ENCODE measurements at regions not wholly inside any gene's neighbourhood (a gene's known extent, or its start where the extent isn't known, plus 50 kb on each side); places are given as distances from the start of the nearest gene placed in this dataset.
"Not testable (repeated sequence)": the region's sequence is repeated elsewhere in the genome, so short reads cannot be mapped to it uniquely, and the experiment has no call there.

DNA sequence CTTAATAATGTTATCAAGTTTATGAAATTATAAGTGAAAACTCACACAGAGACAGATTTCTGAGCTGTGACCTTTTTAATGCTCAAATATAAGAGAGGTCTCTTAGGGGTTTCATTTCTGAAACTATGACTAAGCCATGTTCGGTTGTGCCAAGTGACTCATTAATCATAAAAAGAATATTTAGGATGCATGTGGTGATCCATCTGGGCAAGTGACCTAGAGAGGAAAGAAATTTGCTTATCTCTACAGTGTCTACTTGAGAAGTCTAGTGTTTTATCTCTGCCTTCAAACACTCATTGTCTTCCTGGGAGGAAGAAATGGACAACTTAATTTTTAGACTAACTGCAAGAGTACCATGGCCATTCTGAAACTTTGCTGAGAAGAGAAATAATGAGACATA lies 545.3 kb upstream of the GRID2 start:
- intact Hi-C loops (cut with micrococcal nuclease), result no loop called here

DNA sequence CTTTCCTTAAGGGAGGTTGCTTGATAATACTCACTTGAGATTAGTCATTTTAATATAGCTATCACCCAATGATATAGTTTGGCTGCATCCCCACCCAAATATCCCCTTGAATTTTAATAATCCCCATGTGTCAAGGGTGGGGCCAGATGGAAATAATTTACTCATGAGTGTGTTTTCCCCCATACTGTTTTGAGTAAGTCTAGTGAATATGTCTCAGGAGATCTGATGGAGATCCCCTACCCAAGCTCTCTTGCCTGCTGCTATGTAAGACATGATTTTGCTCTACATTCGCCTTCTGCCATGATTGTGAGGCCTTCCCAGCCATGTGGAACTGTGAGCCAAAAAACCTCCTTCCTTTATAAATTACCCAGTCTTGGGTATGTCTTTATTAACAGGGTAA lies 539.7 kb upstream of the GRID2 start:
- TF ChIP-seq, protein P1, sequence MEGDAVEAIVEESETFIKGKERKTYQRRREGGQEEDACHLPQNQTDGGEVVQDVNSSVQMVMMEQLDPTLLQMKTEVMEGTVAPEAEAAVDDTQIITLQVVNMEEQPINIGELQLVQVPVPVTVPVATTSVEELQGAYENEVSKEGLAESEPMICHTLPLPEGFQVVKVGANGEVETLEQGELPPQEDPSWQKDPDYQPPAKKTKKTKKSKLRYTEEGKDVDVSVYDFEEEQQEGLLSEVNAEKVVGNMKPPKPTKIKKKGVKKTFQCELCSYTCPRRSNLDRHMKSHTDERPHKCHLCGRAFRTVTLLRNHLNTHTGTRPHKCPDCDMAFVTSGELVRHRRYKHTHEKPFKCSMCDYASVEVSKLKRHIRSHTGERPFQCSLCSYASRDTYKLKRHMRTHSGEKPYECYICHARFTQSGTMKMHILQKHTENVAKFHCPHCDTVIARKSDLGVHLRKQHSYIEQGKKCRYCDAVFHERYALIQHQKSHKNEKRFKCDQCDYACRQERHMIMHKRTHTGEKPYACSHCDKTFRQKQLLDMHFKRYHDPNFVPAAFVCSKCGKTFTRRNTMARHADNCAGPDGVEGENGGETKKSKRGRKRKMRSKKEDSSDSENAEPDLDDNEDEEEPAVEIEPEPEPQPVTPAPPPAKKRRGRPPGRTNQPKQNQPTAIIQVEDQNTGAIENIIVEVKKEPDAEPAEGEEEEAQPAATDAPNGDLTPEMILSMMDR (IDR thresholded peaks at IDR 0.05), result no peak
- no peak overlapping the region for H3K27ac Mint-ChIP-seq
- H3K4me1 Mint-ChIP-seq, result no peaks in the 10 kb centered on the region
- no peaks in the 10 kb centered on the region for H3K27me3 Mint-ChIP-seq
- CTCF ChIA-PET, result no interaction called here
- peaks cover 5% of the 10 kb centered on the region for H3K9me3 Mint-ChIP-seq
- intact Hi-C loops (cut with micrococcal nuclease), result no loop called here
- DNase-seq (no peak), ATAC-seq (ENCODE audit: low read depth) (no peak)
- POLR2A ChIA-PET, result no interaction called here
- no peak overlapping the region for H3K4me3 Mint-ChIP-seq
- H3K36me3 Mint-ChIP-seq (ENCODE audit: low read depth), result no peaks in the 10 kb centered on the region

More for the DNA sequence above, 545.3 kb upstream of the GRID2 start:
- CTCF ChIA-PET, result no interaction called here
- H3K4me1 Mint-ChIP-seq, result no peaks in the 10 kb centered on the region
- no peaks in the 10 kb centered on the region for H3K27me3 Mint-ChIP-seq
- POLR2A ChIA-PET, result no interaction called here
- DNase-seq, result no peak
- H3K9me3 Mint-ChIP-seq, result no peaks in the 10 kb centered on the region
- no peak overlapping the region for H3K27ac Mint-ChIP-seq
- ATAC-seq (ENCODE audit: low read depth), result no peak
- no peak overlapping the region for H3K4me3 Mint-ChIP-seq
- TF ChIP-seq, protein P1 (IDR thresholded peaks at IDR 0.05), result no peak
- no peaks in the 10 kb centered on the region for H3K36me3 Mint-ChIP-seq (ENCODE audit: low read depth)

DNA sequence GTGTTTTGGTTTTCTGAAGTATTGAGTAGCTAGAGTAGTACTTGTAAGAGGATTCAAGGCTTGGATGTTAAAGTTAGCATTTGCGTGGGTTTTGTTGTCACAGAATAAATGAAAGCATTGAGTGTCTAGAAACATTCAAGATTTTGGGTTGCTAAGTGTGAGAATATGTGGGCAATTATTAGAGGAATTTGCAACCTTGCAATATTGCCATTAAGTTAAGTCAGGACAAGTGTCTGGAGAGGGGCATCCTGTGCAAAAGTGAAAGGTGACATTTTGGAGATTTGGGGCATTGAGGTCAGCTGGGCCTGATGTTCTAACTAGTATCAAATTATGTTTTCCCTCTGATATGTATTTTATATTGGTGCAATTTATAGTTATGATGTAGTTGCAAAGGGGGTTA lies 533.9 kb upstream of the GRID2 start:
- ATAC-seq (ENCODE audit: low read depth), result no peak
- Mint-ChIP-seq H3K36me3 (ENCODE audit: low read depth) (no peaks in the 10 kb centered on the region), H3K4me3 (no peak overlapping the region), H3K4me1 (no peaks in the 10 kb centered on the region), H3K27ac (no peak overlapping the region), H3K9me3 (peaks cover 12% of the 10 kb centered on the region), H3K27me3 (no peaks in the 10 kb centered on the region)
- DNase-seq, result no peak
- ChIA-PET POLR2A (no interaction called here), CTCF (no interaction called here)
- intact Hi-C loops (cut with micrococcal nuclease), result no loop called here
- TF ChIP-seq, protein P1 (IDR thresholded peaks at IDR 0.05), result no peak

DNA sequence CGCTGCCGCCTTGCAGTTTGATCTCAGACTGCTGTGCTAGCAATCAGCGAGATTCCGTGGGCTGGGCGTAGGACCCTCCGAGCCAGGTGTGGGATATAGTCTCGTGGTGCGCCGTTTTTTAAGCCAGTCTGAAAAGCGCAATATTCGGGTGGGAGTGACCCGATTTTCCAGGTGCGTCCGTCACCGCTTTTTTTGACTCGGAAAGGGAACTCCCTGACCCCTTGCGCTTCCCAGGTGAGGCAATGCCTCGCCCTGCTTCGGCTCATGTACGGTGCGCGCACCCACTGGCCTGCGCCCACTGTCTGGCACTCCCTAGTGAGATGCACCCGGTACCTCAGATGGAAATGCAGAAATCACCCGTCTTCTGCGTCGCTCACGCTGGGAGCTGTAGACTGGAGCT lies 512.1 kb upstream of the GRID2 start:
- H3K27ac Mint-ChIP-seq; H3K4me1 Mint-ChIP-seq; H3K27me3 Mint-ChIP-seq; ATAC-seq (ENCODE audit: low read depth); DNase-seq; H3K9me3 Mint-ChIP-seq; H3K4me3 Mint-ChIP-seq; CTCF ChIA-PET; intact Hi-C loops (cut with micrococcal nuclease); POLR2A ChIA-PET; H3K36me3 Mint-ChIP-seq (ENCODE audit: low read depth): not testable (repeated sequence)

DNA sequence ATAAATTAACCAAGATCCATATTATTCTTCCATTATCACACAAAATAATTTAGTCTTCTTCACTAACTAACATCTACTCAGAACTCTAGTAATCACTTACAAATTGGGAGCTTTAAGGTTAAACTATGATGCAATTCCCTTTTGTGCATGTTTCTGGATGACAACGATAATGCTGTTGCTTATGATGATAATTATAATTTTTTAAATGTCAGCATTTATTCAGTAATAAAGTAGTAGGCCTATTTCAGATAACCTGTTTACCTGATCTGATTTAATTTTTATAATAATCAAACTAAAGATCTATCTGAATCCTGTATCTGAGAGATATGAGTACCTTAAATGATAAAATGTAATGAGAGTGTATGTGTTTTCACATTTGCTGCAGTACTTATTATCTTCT lies 507.8 kb upstream of the GRID2 start:
- DNase-seq (no peak), ATAC-seq (ENCODE audit: low read depth) (no peak)
- POLR2A ChIA-PET, result no interaction called here
- Mint-ChIP-seq H3K4me1 (no peaks in the 10 kb centered on the region), H3K36me3 (ENCODE audit: low read depth) (no peaks in the 10 kb centered on the region), H3K4me3 (no peak overlapping the region), H3K9me3 (no peaks in the 10 kb centered on the region), H3K27me3 (no peaks in the 10 kb centered on the region), H3K27ac (no peak overlapping the region)
- CTCF ChIA-PET, result no interaction called here
- TF ChIP-seq, protein P1 (IDR thresholded peaks at IDR 0.05), result no peak
- intact Hi-C loops (cut with micrococcal nuclease), result no loop called here

DNA sequence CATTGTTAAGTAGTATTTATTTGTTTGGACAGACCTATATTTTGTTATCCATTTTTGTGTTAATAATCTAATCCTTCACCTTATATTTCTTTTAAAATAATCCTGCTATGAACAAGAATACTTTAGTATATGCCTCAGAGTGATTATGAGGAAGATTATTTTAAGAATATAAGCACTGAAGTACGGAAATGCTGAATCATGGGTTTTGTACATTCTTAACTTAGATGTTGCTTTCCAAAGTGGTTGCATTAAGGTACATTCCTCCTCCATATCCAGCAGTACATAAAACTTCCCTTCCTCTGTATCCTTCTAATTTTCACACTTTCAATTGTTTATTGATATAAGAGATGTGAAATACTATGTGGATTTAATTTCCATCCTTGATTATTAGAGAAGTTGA lies 491.4 kb upstream of the GRID2 start:
- intact Hi-C loops (cut with micrococcal nuclease), result no loop called here
- POLR2A ChIA-PET, result no interaction called here
- CTCF ChIA-PET, result no interaction called here
- H3K36me3 Mint-ChIP-seq (ENCODE audit: low read depth), result no peaks in the 10 kb centered on the region
- H3K4me1 Mint-ChIP-seq, result no peaks in the 10 kb centered on the region
- TF ChIP-seq, protein P1 (IDR thresholded peaks at IDR 0.05), result no peak
- H3K27me3 Mint-ChIP-seq, result no peaks in the 10 kb centered on the region
- no peak overlapping the region for H3K4me3 Mint-ChIP-seq
- no peak overlapping the region for H3K27ac Mint-ChIP-seq
- no peaks in the 10 kb centered on the region for H3K9me3 Mint-ChIP-seq
- no peak for ATAC-seq (ENCODE audit: low read depth)
- DNase-seq, result no peak
